ENCODE measurements at regions not wholly inside any gene's neighbourhood (a gene's known extent, or its start where the extent isn't known, plus 50 kb on each side); places are given as distances from the start of the nearest gene placed in this dataset.

- no peak for DNase-seq (ENCODE audit: low spot score)
- no peak for TF ChIP-seq CTCF (IDR thresholded peaks at IDR 0.05; ENCODE audit: extremely low read depth, missing control alignments)
Measured at GRCh38 chr2:383178-383577, 95.3 kb upstream of the ALKAL2 start.

- no peak for DNase-seq (ENCODE audit: low spot score)
- no peak for TF ChIP-seq CTCF (IDR thresholded peaks at IDR 0.05; ENCODE audit: extremely low read depth, missing control alignments)
Measured at GRCh38 chr2:382728-383022, 94.8 kb upstream of the ALKAL2 start.

GRCh38 chr2:381941-382727 lies 94.2 kb upstream of the ALKAL2 start:
- no peak for TF ChIP-seq CTCF (IDR thresholded peaks at IDR 0.05; ENCODE audit: extremely low read depth, missing control alignments)
- no peak for DNase-seq (ENCODE audit: low spot score)

- DNase-seq (ENCODE audit: low spot score) = no peak
- no peak for TF ChIP-seq CTCF (IDR thresholded peaks at IDR 0.05; ENCODE audit: extremely low read depth, missing control alignments)
Measured at GRCh38 chr2:381181-381580, 93.3 kb upstream of the ALKAL2 start.

- TF ChIP-seq CTCF (IDR thresholded peaks at IDR 0.05; ENCODE audit: extremely low read depth, missing control alignments) = no peak
- no peak for DNase-seq (ENCODE audit: low spot score)
Measured at GRCh38 chr2:380772-381171, 92.9 kb upstream of the ALKAL2 start.

GRCh38 chr2:380221-380620 lies 92.3 kb upstream of the ALKAL2 start:
- no peak for DNase-seq (ENCODE audit: low spot score)
- no peak for TF ChIP-seq CTCF (IDR thresholded peaks at IDR 0.05; ENCODE audit: extremely low read depth, missing control alignments)

GRCh38 chr2:379778-380177 lies 91.9 kb upstream of the ALKAL2 start:
- DNase-seq (ENCODE audit: low spot score) = no peak
- no peak for TF ChIP-seq CTCF (IDR thresholded peaks at IDR 0.05; ENCODE audit: extremely low read depth, missing control alignments)

All from GM20000 (cell line).